GM18867 (cell line): ENCODE measurements at regions not wholly inside any gene's neighbourhood (a gene's known extent, or its start where the extent isn't known, plus 50 kb on each side); places are given as distances from the start of the nearest gene placed in this dataset.

Source experiments
- ATAC-seq: cut with Tn5 transposase; IDR thresholded peaks from one replicate; pipeline ENCODE4 v1.9.1; 2021; ENCODE audit warnings: mild to moderate bottlenecking, moderate library complexity; ENCODE audit not compliant: unreplicated experiment

- no peak for ATAC-seq
These were observed 2138.5 kb upstream of the PCDH20 start for GRCh38 chr13:63554157-63554556.

DNA sequence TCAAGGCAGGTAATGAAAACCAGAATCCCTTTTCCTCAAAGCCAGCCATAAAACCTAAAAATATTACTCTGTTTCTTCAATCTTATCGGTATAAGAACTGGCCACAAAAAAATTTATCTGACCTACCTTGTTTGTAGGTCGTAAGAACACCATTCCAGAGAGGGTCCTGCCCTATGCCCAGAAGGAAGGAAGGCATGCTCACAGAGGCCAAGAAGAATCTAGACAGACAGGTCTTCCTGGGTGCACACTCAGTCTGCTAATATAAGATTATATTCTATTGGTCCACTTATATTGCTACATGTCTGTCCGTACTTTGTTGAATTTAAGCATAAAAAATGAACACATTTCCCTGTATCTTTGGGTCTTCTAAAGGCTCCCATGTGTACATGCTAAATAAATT, 2136.1 kb upstream of the PCDH20 start:
- ATAC-seq = no peak

DNA sequence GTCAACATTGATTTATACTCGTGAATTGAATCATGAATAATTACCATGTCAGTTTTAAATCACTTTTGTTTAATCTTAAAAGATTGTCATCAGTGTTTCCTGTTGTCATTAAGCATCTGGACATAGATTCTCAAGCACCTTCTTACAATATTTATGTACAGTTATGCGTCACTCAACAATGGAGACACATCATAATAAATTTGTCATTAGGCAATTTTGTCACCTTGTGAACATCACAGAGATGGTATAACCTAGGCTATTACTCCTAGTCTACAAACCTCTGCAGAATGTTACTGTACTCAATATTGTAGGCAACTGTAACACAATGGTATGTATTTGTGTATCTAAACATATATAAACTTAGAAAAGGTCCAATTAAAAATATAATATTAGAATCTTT, 2130.9 kb upstream of the PCDH20 start:
- no peak for ATAC-seq

GRCh38 chr13:63542770-63543169, 2127.1 kb upstream of the PCDH20 start:
- no peak for ATAC-seq

- ATAC-seq = no peak
These were observed 2125.7 kb upstream of the PCDH20 start for GRCh38 chr13:63541336-63541735.

DNA sequence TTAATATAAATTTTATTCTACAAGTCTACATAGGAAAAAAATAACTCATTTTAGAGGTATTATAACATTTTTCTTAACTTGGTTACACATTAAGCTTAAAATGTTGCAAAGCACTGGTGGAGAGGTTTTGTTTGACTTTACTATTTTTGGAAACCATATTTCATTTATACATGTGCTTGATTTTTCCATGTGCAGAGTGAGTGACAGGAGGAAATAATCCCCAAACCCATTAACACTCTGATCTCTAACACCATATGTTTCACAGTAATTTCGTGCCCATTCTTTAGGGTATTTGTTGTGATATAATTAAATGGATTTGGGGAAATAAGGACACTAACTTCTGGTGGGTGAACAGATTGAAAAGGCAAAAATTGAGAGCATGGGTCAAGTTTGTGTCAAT, 2124.4 kb upstream of the PCDH20 start:
- no peak for ATAC-seq

- no peak for ATAC-seq
These were observed 2101.7 kb upstream of the PCDH20 start for GRCh38 chr13:63517371-63517770.

DNA sequence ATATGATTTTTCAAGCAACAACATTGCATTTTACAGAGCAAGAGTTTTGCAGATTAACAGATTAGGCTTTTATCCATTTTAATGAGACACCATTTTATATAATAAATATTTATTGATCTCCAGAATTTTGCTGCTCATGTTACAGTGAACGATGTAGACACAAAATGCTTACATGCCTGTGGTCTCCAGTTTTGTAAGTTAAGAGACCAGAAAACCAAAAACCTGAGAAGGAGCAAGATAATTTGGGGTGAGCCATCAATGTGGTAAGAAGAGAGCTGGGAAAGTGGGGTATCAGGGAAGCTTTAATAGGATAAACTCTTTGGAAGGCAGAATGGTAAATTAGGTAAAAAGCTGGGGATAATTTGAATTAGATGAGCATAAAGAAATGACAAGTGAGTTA, 2100.5 kb upstream of the PCDH20 start:
- no peak for ATAC-seq

DNA sequence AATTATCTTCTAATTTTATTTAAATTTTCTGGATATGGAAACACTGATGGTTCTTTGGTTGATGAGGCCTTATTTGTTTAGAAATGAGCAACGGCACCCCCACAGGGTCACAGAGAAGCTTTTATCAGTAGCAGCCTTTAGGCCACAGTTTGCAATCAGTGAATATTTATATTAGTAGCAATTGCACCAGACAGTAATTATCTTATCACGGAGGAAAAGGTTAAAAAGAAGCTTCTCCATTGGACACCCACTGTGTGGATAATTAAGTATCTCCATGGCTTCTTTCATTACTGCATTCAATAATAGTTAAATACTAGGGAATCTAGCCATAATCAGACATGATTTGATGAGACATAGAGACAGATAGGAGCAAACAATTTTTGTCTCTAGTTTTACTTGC, 2099.2 kb upstream of the PCDH20 start:
- no peak for ATAC-seq

GRCh38 chr13:63512095-63512494, 2096.4 kb upstream of the PCDH20 start:
- ATAC-seq = no peak

- no peak for ATAC-seq
These were observed 2086.1 kb upstream of the PCDH20 start for GRCh38 chr13:63501702-63502101.

- no peak for ATAC-seq
These were observed 2082.0 kb upstream of the PCDH20 start for GRCh38 chr13:63497601-63498000.

GRCh38 chr13:63492604-63493003, 2077.0 kb upstream of the PCDH20 start:
- no peak for ATAC-seq

- no peak for ATAC-seq
These were observed 2074.5 kb upstream of the PCDH20 start for GRCh38 chr13:63490149-63490548.

DNA sequence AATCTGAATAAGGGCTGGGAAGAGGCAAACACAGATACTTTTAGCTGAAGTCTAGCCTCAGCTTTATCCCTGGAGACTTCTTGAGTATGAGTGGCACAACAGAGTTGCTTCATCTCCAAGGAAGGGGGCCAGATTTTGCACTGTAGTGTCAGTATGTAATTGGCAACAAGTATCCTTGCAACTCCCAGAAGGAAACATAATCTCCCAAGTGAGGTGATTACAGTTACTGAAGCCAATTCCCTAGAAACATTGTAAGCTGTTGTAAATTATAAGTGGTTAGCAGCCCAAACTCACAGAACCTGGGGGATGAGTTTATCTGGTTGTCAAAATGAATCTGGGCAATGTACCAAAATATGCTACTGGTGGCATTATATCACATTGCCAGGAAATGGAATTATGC, 2065.7 kb upstream of the PCDH20 start:
- ATAC-seq = no peak

- no peak for ATAC-seq
These were observed 2057.1 kb upstream of the PCDH20 start for GRCh38 chr13:63472711-63473110.

DNA sequence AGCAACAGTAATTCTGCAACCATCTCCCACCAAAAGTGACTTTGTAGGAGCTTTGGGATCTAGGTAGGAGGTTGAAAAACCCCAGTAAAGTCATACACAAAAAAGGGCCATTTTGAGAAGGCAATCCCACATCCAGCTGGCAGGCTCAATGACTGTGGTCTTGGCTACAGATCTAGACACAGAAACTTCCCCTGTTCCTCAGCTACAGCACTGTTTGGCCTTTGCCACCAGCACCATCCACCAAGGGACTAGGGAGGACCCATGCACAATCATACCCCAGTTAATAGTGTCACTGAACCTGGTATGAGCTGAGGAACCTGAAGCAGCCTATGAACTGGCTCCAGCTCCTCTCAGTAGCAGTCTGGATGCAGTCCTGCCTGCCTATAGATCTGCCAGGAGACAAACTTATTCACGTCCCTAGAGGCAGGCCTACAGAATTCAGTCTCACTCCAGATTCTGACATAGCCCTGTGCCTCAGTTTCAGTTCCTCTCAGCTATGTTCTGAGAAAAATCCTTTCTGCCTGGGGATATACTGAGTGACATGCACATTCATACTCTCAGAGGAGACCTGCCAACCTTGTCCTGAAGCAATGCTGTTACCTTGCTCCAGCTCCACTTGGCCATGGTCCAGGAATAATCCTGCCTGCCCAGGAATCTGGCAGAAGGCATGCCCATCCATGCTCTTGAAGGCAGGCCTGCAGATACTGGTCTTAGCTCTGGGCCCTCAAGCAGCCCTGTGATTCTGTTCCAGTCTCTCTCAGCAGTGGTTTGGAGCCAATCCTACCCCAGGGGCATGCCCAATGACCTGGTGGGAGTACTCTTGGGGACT, 2048.3 kb upstream of the PCDH20 start:
- peak; percentile 87 for ATAC-seq

DNA sequence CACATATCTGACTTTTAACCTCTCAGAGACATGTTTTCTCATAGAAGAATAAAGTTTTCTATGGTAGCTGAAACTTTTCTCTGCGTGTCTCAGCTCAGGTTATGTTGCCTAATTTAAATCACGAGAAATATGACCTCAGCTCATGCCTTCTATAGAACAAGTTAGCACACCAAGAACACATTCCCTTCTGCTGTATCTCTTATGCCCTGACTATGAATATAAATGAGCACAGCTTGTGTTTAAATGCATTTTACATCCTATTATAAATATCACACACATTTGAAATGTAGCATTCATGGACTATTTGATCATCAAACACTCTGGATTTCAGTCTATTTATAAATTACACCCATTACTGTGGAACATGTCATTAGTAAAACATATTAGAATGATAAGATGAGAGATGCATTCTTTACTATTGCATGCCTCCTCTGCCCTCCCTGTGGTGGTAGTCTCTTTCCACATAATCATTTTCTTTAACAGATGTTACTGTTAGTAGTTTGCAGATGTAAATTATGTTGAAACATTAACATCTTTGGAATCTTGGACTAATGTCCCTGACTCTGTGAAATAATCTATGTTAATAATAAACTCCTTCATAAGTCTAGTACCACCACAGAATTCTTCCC, 2044.9 kb upstream of the PCDH20 start:
- ATAC-seq = no peak

DNA sequence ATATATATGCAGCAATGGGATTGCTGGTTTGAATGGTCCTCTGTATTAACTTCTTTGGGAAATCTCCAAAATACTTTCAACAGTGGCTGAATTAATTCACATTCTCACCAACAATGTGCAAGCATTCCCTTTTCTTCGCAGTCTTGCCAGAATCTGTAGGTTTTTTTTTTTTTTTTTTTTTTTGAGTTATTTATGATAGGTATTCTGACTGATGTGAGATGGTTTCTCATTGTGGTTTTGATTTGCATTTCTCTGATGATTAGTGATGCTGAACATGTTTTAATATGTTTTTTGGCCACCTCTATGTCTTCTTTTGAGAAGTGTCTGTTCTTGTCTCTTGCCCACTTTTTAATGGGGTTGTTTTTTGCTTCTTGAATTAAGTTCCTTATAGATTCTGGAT, 2041.5 kb upstream of the PCDH20 start:
- no peak for ATAC-seq

DNA sequence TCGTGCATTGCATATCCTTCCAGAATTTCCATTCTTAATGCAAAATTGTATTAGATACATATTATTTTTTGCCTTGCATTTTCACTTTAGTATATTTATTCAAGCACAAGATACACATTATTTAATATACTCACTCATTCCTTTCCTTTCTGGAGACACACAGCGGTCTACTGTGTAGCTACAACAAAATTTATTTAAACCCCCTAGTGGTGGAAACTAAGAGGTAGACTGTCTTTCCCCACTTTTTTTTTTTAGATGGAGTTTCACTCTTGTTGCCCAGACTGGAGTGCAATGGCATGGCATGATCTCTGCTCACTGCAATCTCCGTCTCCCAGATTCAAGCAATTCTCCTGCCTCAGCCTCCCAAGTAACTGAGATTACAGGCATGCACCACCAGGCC, 2040.3 kb upstream of the PCDH20 start:
- no peak for ATAC-seq

DNA sequence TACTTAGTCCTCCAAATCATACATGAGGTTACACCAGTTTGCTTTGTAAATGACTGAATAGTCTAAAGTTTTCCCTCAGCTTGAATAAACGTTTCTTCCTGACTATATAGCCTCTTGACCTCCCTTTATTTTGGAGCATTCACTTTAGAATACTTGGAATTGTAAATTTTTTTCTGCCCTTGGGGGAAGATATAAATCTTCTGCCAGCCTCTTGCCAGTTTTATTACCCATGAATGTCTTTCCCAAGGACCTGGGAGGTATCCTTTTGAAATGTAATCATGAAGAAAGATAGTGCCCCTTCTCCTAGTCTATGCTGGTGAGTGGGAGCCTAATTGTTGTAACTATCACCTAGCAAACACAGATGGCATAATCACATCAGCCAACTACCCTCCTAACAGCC, 2033.9 kb upstream of the PCDH20 start:
- no peak for ATAC-seq

DNA sequence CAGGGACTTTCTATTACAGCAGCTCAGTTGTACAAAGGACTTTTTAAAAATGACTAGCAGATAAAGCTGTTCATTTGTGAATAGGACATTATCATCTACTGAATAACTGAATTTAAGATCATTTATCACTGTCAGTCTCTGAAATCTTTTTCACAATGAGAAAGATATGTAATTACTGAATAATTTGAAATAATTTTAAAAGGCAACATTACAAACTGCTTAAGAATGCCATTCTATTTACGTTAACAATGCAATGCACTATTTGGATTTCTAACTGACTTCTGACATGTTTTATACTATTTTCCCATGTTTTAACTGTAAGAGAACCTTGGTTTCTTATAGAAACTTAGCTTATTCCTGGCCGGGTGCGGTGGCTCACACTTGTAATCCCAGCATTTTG, 2033.0 kb upstream of the PCDH20 start:
- ATAC-seq = no peak

DNA sequence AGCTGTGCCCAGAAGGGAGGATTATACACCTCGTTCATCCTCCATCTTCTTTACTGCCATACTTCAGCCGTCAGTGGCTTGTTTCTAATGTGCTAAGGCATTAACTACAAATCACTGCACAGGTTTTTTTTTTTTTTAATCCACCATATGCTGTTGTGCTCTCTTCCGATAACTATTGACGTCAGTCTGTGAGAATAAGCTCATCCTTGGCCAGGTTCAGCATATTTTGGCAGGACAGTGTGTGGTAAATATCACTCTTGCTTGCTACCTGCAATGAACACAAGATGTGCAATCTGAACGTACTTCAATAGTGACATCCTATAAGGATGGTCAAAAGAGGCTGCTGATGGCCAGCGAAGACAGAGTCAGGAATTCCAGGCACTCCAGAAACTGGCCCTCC, 2030.7 kb upstream of the PCDH20 start:
- no peak for ATAC-seq
